Thymus (tissue), 11 donors: ENCODE measurements at regions not wholly inside any gene's neighbourhood (a gene's known extent, or its start where the extent isn't known, plus 50 kb on each side); places are given as distances from the start of the nearest gene placed in this dataset.
"Not testable (repeated sequence)": the region's sequence is repeated elsewhere in the genome, so short reads cannot be mapped to it uniquely, and the experiment has no call there.

Experiments
- DNase-seq, 9 donors: peaks; one replicate each; pipeline ENCODE4 v3.0.0-alpha.2; 2013; ENCODE audit warnings: low spot score in 9 of 9, low read depth in 6 of 9, missing footprints in 1 of 9
- H3K27ac ChIP-seq, 2 donors: one replicate each; pipeline ENCODE4 v1.5.1; 2013; ENCODE audit warnings: control low read depth in 1 of 2, low read depth in 1 of 2, low read length in 1 of 2, mild to moderate bottlenecking in 1 of 2, moderate library complexity in 1 of 2
- H3K27me3 ChIP-seq, 2 donors: one replicate each; pipeline ENCODE4 v1.5.1; 2013; ENCODE audit warnings: low read length in 1 of 2; ENCODE audit not compliant: control insufficient read depth in 2 of 2, insufficient read depth in 1 of 2
- H3K36me3 ChIP-seq, 2 donors: one replicate each; pipeline ENCODE4 v1.5.1; 2013; ENCODE audit warnings: low read length in 1 of 2, mild to moderate bottlenecking in 1 of 2, moderate library complexity in 1 of 2; ENCODE audit not compliant: control insufficient read depth in 2 of 2, insufficient read depth in 2 of 2
- H3K4me1 ChIP-seq, 2 donors: one replicate each; pipeline ENCODE4 v1.5.1; 2013; ENCODE audit warnings: low read length in 2 of 2; ENCODE audit not compliant: control insufficient read depth in 2 of 2, insufficient read depth in 2 of 2
- H3K4me3 ChIP-seq, 2 donors: one replicate each; pipeline ENCODE4 v1.5.1; 2013; ENCODE audit warnings: low read length in 2 of 2, control low read depth in 1 of 2, mild to moderate bottlenecking in 1 of 2
- H3K9me3 ChIP-seq, 2 donors: one replicate each; pipeline ENCODE4 v1.5.1; 2013; ENCODE audit warnings: low read length in 1 of 2, mild to moderate bottlenecking in 1 of 2; ENCODE audit not compliant: control insufficient read depth in 2 of 2, insufficient read depth in 1 of 2
- WGBS: extraction: QIAGEN DNeasy Blood & Tissue Kit; methylation state at CpG from one replicate; pipeline ENCODE4 v1.1.7; 2013; 5-methylcytosine and 5-hydroxymethylcytosine counted together
- donor health status: healthy.

DNA sequence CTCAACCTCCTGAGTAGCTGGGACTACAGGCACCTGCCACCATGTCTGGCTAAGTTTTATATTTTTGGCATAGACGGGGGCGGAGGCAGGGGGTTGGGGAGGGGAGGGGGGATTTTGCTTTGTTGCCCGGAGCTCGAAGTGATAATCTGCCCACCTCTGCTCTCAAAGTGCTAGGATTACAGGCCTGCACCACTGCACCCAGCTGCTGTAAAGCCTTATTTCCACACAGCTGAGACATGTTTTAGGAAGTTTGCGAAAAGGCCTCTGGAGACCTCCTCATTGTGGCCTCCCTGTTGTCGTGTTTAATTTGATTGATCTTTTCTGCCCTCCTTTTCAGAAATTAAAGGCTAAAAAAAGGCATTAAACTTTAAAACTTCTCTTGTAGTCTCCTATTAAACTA is 96.2 kb upstream of the VKORC1L1 start:
- H3K4me3 ChIP-seq, H3K27me3 ChIP-seq, H3K4me1 ChIP-seq, H3K9me3 ChIP-seq, H3K36me3 ChIP-seq, H3K27ac ChIP-seq, DNase-seq: not testable (repeated sequence)
- WGBS, result 95% methylated on average over 6 of the region's 6 CpGs

DNA sequence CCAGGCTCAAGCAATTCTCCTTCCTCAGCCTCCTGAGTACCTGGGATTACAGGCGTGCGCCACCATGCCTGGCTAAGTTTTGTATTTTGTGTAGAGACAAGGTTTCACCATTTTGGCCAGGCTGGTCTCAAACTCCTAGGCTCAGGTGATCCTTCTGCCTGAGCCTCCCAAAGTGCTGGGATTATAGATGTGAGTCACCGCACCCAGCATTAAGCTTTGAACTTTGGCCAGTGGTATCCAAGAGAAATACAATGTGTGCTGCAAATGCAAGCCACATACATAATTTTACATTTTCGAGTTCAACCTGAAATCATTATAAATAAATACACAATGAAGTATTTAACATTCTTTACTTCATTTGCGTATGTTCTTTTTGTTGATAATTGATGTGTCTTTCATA is 82.9 kb upstream of the VKORC1L1 start:
- DNase-seq, H3K4me1 ChIP-seq, H3K27ac ChIP-seq, H3K36me3 ChIP-seq, H3K9me3 ChIP-seq, H3K27me3 ChIP-seq, H3K4me3 ChIP-seq: not testable (repeated sequence)
- WGBS, result 98% methylated on average over 5 of the region's 5 CpGs

DNA sequence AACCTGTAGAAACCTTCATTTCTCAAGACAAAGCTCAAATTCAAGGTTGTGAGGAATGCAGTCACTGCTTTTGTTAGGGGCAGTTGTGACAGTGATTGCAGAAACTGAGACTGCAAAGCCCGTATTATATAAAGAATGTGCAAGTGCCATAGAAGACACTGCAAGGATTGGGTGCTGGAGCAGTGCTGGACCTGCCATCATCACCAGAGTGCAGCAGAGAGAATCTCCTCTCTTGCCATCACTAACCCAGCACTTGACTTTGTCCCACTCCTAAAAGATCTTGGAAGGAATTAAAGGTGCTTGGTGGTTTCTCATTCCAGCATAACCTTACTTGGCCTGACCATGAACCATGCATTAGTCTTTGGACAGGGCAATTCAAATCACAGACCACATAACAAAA is 81.1 kb upstream of the VKORC1L1 start:
- H3K9me3 ChIP-seq, H3K4me1 ChIP-seq, H3K27me3 ChIP-seq, H3K36me3 ChIP-seq, H3K4me3 ChIP-seq, H3K27ac ChIP-seq, DNase-seq: not testable (repeated sequence)
- 72% methylated on average over 1 of the region's 1 CpG for WGBS

DNA sequence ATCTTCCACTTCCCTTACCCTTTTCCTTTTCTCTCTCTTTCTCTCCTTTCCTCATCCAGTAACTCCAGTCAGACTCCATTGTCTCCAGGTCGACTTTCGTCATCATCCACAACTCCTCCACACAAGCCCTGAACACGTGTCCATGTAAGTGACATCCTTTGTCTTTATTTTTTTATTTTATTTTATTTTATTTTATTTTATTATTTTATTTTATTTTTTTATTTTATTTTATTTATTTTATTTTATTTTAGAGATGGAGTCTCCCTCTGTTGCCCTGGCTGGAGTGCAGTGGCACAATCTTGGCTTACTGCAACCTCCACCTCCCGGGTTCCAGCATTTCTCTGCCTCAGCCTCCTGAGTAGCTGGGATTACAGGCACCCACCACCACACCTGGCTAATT is 80.1 kb upstream of the VKORC1L1 start:
- H3K4me1 ChIP-seq, H3K9me3 ChIP-seq, H3K4me3 ChIP-seq, H3K27ac ChIP-seq, H3K36me3 ChIP-seq, H3K27me3 ChIP-seq, DNase-seq: not testable (repeated sequence)
- WGBS, result 97% methylated on average over 4 of the region's 4 CpGs

DNA sequence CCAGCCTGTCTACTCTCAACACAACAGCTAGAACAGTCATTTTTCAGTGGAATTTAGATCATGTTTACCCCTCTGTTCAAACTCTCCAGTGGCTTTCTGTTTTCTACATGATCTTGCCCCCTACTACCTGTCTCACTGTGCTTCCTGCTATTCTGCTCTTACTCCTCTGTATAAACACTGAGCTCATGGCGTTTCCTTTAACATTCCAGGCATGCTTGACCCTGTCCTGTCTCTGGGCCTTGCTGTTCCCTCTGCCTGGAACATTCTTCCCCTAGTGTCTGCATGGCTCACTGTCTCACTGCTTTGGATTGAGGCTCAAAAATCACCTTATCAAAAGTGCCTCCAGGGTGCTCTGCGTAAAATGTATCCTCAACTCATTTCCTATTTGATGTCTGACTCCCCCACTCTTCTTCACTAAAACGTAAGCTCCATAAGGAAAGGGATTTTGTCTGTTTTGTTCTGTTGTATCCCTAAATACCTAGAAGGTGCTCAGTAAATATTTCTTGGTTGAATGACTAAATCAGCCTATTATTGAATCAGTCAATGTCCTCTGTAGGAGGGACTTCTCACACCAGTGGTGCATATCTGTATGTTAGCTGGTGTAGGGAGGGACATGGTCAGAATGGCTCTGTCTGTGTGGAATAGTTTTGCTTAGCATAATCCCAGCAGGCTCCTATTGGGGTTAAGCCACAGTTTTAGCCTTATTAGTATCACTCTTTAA is 78.0 kb upstream of the VKORC1L1 start:
- not testable (repeated sequence) for H3K27me3 ChIP-seq, H3K36me3 ChIP-seq, H3K9me3 ChIP-seq, H3K4me1 ChIP-seq, H3K4me3 ChIP-seq, DNase-seq, H3K27ac ChIP-seq
- WGBS, result 94% methylated on average over 3 of the region's 3 CpGs

- H3K9me3 ChIP-seq, H3K4me1 ChIP-seq, H3K36me3 ChIP-seq, H3K27ac ChIP-seq, H3K27me3 ChIP-seq, DNase-seq, H3K4me3 ChIP-seq: not testable (repeated sequence)
- WGBS, result 98% methylated on average over 4 of the region's 4 CpGs
Measured at GRCh38 chr7:65795392-65795716, 77.5 kb upstream of the VKORC1L1 start.

DNA sequence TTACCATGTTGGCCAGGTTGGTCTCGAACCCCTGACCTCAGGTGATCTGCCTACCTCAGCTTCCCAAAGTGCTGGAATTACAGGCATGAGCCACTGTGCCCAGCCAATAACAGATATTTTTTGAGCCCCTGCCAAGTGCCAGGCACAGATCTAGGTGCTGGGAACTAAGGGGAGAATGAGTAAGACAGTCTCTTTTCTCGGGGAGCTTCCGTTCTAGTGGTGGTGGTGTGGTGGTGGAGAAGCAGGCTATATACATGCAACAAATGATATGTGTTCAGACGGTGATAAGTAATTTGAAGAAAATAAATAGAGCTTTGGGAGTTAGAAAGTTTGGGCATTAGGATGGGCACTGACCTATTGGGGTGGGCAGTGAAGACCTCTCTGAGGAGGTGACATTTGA is 76.7 kb upstream of the VKORC1L1 start:
- no peaks in the 10 kb centered on the region for H3K4me1 ChIP-seq
- 96% methylated on average over 4 of the region's 4 CpGs for WGBS
- H3K36me3 ChIP-seq, result no peaks in the 10 kb centered on the region
- H3K27ac ChIP-seq, result no peak overlapping the region
- H3K9me3 ChIP-seq, result no peaks in the 10 kb centered on the region
- H3K4me3 ChIP-seq, result no peak overlapping the region
- H3K27me3 ChIP-seq, result no peaks in the 10 kb centered on the region
- DNase-seq, result no peak

- WGBS, result 92% methylated on average over 9 of the region's 9 CpGs
- H3K4me3 ChIP-seq, H3K9me3 ChIP-seq, H3K4me1 ChIP-seq, H3K36me3 ChIP-seq, H3K27me3 ChIP-seq, DNase-seq, H3K27ac ChIP-seq: not testable (repeated sequence)
Measured at GRCh38 chr7:65797086-65797485, 75.8 kb upstream of the VKORC1L1 start.

GRCh38 chr7:65797566-65797965 is 75.3 kb upstream of the VKORC1L1 start:
- H3K36me3 ChIP-seq, H3K27me3 ChIP-seq, H3K4me1 ChIP-seq, H3K9me3 ChIP-seq, H3K4me3 ChIP-seq, DNase-seq, H3K27ac ChIP-seq: not testable (repeated sequence)
- WGBS, result 92% methylated on average over 5 of the region's 5 CpGs
